ENCODE measurements at regions not wholly inside any gene's neighbourhood (a gene's known extent, or its start where the extent isn't known, plus 50 kb on each side); places are given as distances from the start of the nearest gene placed in this dataset.

DNA sequence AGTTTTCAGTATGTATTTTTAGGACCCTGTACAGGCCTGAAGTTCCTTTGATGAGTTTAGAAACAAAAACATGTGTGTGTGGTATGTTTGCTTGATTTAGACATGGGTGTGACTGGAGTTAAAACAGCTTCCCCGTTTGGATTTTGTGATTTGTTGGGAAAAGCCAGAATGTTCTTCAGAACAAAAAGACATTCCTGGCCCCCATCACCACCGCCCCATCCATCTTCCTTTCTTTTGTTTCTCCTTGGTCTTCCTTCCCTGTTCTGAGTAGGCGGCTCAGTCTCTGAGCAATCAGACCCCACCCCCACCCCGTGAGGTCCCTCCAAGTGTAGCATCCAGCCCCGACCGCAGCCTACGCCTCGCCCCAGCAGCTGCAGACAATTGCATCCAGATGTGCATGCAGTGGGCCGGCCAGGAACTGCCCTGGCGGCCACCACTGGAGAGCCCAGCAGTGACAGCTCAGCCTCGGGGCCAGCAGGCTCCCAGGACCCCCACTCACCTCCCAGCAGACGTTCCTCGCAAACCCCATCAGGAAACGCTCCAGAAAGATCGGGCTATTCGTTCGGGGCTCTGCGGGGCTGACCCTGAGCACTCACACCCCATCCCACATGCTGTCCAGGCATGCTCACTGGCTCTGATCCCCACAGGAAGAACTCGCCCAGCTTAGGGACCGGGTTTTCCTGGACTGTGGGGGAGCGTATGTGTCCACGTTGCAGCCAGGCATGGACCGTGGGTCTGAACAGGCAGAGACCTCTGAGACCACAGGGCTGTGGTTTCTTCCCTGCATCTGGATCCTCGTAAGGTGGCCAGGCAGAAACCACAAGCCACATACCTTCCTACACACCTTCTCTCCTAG, 99.8 kb upstream of the CDH5 start:
- DNase-seq (ENCODE audit: low read depth, low spot score), result peak; percentile 95

DNA sequence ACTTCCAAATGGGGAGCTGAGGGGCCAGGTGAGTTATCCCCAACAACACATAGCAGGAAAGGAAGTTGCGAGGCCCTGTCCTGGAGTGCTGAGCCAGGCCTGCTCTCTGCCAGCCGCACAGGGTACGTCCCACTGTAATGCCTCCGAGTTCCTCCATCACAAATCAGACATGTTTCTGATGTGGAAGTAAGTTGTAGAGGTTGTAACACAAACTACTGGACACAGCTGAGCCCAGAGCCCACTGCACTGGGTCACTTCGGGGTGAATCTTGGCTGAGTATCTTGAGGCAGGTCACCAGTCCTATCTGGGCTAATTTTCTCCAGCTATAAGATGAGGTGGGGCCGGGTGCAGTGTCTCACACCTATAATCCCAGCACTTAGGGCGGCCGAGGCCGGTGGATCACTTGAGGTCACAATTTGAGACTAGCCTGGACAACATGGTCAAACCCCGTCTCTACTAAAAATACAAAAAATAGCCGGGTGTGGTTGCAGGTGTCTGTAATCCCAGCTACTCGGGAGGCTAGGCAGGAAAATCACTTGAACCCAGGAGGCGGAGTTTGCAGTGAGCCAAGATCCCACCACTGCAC, 100.8 kb upstream of the CDH5 start:
- DNase-seq (ENCODE audit: low read depth, low spot score), result no peak

DNA sequence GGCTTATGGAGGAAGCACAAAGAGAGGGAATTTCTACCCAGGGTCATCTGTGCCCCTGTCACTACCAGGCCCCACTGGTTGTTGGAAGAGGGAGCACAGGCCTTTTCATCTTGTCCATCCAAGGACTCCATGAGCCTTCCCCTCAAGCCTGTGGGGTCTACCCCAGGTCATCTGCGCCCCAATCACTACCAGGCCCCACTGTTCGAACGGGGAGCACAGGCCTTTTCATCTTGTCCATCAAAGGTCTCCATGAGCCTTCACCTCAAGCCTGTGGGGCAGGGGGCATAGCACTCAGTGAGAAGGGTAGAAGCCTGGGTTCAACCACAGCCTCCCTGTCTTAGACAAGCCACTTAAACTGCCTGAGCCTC, 101.5 kb upstream of the CDH5 start:
- no peak for DNase-seq (ENCODE audit: low read depth, low spot score)

DNA sequence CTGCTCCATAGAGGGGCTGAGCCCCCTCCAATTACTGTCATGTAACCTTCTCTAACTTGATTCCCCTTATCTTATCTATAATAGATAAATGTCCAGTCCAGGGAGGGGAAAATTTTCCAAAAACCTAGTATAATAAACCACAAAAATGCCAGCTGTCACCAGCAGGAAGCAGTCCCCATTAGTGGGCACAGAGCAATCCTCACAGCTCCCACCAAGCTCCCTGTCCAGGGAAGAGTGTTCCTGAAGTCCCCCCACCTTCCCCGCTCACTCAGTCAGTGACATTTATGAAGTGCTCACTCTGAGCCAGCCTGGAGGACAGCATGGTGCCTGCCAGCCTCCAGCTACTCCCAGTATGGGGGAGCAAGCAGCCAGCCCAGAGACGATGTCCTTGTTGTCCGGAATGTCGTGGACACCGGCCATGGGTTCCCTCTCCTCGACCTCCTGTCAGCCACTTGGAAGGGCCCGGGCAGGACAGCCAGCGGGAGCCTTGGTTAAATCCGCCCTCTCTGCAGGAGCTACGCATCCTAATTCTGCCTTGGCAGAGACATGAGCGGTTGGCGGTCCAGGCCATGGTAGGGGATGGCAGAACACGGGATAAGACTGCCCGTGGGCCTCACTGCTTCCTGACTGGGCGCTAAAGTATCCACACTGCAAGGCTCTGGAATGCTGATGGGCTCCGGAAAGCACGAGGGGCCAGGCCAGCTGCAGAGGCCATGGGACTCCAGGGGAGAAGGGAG, 102.0 kb upstream of the CDH5 start:
- no peak for DNase-seq (ENCODE audit: low read depth, low spot score)

DNA sequence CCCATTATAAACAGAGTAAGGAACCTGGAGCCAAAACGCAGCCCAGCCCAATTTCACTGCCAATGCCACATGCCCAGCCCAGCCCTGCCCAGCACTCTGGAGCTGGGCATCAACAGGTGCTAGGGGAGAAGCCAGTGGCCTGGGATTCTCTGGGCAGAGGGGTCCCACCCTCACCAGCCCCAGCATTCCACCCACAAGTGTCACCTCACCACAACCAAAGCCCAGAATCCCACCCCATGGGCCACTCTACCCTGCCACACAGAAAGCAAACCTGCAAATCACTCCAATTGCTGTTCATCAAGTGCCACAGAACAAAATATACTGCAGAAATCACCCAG, 102.5 kb upstream of the CDH5 start:
- no peak for DNase-seq (ENCODE audit: low read depth, low spot score)

DNA sequence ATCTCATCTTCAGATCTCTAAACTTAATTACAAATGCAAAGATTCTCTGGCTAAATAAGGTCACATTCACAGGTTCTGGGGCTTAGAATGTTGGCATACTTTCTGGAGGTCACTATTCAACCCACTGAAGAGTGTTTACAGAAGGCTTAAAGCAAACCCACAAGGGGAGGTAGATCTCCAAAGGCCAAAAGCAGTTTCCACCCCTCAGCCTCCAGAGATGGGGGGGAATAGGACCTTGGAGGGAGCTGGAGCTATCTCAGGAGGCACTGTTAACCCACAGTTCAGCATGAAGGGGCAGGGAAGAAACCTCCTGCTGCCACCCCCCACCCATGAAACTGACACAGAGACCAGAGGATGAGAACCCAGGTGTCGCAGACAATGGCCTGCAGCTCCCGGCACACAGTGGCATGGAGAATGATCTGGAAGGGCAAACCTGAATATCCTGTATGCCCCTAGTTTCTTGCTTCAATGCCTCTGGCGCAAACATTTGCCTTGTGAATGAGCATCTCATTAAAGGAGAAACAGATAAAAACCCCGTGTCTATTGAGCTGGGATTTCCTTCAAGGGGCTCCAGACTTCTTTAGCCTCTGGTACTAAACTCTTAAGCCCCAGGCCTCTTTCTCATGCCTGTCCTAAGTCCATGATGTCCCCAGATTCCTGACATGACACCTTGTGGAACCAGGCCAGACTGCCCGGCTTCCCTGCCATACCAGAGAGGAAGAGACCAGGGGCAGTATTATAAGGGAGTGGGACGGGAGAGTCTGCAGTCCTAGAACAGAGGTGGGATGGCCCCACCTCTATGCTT, 103.1 kb upstream of the CDH5 start:
- no peak for DNase-seq (ENCODE audit: low read depth, low spot score)

DNA sequence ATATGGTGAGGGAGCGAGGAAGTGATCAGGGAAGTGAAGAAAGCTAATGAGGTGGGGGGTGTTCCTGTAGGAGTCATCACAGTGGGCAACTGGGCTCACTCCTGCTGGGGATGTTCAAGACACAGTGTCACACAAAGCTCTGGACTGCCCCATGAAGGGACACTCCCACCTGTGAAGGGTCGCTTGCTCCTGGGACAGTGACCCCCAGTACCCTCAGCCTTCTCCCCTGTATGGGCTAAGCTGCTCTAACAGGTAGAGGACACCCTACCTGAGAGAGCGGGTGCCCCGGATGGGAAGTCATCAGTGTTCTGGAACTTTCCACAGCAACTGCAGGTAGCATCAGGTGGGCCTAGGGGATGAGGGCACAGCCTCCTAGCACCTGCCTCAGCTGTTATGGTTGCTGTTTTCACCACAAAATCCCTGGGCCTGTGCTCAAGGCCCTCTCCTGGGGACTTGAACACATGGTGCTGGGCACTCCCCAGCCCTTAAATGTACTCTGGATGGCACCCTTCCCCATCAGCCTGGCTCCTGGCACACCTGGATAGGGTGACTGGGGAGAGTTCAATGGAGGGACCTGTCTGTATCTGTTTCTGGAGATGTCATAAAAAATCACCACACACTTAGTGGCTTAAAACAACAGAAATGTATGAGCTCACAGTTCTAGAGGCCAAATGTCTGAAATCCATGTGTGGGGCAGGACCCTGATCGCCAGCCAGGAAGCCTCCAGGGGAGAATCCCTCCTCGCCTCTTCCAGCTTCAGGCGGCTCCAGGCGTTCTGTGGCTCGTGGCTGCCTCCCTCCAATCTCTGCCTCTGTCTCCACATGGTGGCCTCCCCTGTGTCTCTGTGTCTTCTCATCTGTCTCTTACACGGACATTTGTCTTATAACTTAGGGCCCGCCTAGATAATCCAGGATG, 104.0 kb upstream of the CDH5 start:
- no peak for DNase-seq (ENCODE audit: low read depth, low spot score)

DNA sequence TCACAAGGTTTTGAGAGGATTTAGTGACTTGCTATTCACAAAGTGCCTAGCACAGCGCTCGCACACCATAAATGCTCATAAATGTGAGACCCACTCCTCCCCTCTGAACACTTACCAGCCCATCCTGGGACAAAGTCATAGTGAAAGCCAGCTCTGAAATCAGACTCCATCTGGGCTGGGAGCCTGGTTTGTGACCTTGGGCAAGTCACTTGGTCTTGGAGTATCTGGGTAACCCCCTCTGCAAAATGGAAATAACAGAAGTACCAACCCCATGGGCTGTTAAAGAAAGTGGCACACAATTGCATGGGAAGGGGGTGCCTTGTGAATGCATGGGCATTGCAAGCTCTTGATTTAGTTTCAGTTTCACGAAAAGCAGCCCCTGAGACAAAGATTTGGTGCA, 104.7 kb upstream of the CDH5 start:
- DNase-seq (ENCODE audit: low read depth, low spot score), result no peak

DNA sequence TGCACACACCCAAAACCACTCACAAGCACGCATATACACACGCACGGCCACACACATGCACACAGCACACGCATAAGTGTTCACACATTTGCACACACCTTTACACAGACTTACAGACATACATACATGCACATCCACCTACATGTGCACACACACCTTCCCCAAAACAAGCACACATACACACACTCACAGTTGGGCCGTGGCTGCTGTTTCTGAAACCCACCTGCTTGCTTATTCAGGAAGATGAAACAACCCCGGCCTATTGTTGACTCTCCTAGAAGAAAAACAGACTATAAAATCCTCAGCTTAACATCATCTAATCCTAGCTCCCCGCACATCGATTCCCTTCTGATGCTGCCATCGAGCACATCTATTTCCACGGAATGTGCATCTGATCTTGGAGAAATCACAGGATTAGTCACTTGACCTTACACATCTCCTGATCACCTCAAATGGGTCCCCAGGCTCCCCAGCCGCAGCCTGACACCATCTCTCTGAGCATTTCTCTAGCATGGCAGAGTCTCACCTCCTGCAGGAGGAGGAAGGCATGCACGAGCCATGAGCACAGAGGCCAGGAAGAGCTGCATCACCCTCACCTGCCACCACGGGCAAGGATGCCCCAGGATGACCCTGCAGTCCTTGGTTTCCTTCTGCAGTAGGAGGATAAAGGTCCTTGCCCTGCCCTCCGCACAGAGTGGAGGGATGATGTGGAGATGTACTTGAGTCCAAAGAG, 105.8 kb upstream of the CDH5 start:
- DNase-seq (ENCODE audit: low read depth, low spot score), result no peak

DNA sequence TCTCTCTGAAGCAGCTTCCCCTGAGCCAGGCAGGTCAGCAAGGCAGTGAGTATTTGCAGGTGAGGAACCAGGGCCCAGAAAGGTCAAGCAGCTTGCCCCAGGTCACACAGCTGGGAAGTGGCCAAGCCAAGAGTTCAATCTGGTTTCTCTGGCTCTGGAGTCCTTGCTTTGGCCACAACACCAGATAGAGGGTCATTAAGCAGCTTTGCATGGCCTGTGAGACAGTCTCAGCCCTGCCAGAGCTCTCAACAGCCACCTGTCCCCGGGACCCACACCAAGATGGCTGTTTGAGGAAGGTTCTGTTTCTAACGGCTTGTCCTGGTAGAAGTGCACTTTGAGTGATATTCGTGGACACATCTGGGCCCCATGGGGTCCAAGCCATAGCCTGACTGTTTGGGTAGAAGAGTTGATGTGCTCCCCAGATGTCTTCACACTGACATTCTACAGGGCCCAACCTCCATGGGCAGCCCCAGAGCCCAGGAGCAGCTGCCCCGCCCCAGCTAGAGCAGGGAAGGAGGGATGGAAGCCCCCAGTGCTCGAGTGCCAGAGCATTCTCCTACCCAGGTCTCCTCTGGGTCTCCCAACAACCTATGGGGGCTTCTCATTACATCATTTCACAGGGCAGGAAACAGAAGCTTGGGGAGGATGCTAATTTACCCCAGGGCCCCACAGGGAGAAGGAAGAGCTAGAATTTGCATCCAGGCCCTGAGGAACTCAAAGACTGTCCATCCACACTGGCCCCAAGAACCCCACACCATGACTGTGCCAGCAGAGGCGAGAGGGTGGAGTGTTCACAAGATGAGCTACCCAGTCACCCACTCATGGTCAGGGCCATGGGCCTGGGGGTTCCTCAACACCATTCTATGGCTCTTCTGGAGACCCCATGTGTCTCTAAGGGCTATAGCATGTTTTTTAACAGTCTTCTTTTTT, 107.3 kb upstream of the CDH5 start:
- no peak for DNase-seq (ENCODE audit: low read depth, low spot score)

DNA sequence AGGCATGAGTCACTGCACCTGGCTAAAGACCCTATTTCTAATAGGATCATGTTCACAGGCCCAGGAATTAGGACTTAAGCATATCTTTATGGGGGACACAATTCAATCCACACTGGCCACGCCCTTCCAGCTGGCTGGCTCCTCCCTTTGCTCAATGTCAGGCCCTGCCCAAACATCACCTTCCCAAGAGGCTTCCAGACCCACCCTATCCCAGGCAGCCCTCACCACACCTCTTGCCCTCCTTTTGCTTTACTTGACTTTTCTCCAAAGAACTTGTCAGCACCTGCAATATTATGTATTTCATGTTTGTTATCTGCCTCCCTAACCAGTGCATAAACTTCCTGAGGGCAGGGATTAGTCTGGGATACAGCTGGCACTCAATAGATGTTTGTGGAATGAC, 109.6 kb upstream of the CDH5 start:
- no peak for DNase-seq (ENCODE audit: low read depth, low spot score)

DNA sequence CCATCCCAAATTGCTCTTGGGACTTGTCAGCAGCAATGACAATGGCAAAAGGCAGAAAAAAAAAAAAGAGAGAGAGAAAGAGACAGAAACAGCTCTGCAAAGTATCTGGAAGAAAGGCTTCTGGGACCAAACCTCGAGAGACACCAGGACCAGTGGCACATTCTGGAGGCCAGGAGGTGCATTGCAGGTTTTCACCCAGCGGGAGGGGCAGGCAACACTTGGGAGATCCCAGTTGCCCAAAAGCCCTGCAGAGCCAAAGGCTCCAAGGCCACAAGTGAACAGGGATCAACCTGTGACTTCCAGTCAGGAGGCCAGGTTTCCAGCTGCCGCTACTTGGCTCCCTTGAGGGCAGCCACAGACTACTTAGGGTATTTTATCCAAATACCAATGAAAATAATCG, 110.8 kb upstream of the CDH5 start:
- no peak for DNase-seq (ENCODE audit: low read depth, low spot score)

DNA sequence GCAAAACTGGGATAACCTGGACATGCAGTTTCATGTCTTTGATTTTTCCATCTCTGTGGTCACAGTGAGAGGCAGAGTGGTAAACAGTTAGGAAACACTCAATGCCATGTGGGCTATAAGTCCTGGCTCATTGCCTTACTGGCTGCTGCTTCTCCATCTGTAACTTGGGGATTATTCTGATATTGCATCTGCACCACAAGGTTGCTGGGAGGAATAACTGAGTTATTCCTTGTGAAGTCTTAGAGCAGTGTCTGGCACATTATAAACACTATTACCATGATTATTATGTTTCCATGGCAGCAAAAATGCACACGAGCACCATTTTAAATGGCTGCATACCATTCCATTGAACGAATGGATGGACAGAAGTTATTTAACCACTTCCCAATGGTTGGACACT, 111.7 kb upstream of the CDH5 start:
- DNase-seq (ENCODE audit: low read depth, low spot score), result no peak

DNA sequence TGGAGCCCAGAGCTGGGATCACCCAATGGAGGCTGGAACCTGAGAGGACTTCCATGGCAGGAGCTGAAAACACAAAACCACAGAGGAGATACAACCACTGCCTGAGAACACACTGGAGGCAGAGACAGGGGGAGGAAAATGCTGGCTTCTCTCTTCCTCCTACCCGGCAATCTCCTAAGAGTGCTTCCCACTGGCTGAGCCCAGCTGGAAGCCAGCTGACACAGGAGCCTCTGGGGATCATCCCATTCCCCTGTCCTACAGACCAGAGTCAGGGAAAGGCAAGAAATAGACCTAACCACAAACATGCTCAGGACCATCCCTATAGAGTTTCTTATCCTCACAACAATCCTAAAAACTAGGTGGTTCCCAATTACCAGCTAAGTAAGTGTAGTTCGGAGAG, 112.4 kb upstream of the CDH5 start:
- DNase-seq (ENCODE audit: low read depth, low spot score), result no peak

DNA sequence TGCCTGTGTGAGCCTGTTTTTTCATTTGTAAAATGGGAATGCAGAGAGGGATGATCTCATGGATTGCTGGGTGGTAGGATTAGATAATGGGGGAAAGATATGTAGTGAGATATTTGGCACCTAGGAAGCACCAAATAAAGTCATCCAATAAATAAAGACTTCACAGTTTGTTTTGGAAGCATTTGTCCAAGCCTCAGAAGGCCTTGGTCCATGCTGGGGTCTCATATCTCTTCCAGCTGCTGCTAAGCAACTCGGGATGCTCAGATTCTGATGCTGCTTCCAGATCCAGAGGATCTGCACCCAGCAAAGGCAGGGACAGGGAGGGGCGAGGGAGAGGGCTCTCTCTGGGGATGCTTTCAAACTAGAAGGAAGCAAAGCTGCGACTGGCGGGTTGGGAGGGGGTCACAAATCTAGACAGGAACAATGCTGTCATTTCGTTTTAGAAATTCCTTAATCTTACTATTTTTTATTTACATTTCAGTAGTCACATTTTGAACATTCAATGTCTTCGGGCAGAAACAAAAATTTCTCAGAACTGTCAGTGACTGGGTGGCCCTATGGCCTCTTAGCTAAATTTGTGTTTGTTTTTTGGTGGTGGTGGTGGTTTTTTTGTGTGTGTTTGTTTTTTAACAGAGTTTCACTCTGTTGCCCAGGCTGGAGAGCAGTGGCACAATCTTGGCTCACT, 114.9 kb upstream of the CDH5 start:
- DNase-seq (ENCODE audit: low read depth, low spot score), result no peak

DNA sequence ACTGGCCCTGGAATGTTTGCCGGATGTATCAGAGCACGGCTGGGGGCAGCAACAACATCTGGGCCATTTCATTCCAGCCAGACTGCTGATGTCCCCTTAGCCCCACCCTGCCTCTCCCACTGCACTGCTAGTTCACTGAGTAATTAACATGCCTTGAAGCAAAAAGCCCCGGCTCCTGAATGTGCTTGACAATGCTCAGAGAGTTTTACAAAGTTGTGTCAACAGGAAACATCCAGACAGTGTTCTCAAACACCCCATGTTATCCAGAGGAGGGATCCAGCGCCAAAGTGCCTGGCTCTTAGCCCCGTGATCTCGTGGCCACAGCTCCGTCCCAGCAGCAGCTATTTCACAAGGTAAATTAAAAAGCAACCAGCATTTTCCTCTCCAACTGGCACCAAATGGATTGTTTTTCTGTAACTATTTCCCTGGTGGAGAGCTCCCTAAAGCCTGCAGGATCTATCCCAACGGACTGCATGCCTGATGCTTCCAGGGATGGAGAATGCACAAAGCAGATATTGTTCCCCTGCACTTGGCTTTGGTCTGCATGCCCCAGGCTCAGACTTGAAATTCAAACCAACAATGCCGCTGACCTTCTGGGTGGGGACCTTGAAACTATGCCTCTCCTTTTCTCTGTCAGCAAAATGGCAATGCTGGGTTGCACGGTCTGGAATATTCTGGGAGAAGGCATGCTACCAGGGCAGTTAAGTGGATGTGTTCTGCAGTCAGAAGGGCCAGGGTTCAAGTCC, 115.6 kb upstream of the CDH5 start:
- no peak for DNase-seq (ENCODE audit: low read depth, low spot score)

DNA sequence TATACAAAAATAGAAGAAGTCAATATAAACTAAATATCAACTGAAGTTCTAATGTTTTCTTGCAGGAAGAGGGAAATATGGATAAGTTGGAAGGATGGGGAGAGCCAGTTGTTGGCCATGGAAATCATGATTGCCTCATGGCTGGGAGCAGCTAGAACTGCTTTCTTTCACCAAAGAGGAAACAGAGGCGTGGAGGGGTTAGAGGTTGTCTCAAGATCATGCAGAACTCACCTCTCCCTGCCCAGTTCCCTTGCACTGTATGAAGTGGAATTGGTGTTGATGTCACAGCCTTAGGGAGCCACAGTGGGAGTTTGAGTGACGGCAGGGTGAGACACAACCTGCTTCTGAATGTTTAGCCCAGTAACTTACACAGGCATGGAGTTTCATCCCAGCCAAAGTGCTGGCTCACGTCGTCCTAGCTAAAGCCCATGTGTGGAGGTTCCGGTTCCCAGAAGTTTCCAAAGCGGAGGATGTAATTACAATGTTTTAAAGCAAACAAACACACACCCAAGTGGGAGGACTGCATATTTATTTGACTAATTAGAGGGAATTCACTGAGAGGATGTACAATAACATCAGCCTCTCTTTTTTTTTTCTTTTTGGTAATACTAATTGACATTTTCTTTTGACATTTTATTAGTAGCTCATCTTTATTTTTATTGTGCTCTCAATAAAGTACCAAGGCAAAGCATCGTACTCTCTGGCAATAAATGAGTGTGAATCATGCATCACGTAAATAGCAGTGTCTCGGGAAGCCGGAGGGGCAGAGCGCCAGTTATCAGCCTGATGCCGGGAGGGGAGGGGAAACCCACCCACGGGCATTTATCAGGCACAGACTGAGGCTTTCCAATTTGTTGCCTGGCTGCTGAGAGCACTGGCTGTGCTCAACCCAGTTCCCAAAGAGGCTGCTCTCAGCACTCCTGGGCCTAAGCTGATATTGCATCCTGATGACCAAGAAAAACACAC, 118.7 kb upstream of the CDH5 start:
- DNase-seq (ENCODE audit: low read depth, low spot score), result no peak

Data from smooth muscle cell of the brain vasculature (primary cell).